IMR-90 (cell line): ENCODE measurements at regions not wholly inside any gene's neighbourhood (a gene's known extent, or its start where the extent isn't known, plus 50 kb on each side); places are given as distances from the start of the nearest gene placed in this dataset.

ENCODE experiments used
- ATAC-seq: fragments of 200-7000 bp; cut with Tn5 transposase; 2 replicates; pipeline ENCODE4 v1.9.1; 2020; ENCODE audit warnings: low read depth, mild to moderate bottlenecking, moderate library complexity
- BruUV-seq: library from RNA; stranded (reverse); fragments of 400-500 nt; replicated peaks from 2 replicates; lab custom pipeline; 2021; lab: Mats Ljungman, UMichigan
- CTCF ChIA-PET: fragments of 300-600 bp; formaldehyde crosslinking; extraction: SDS; loops from one replicate; lab custom pipeline; 2021; ENCODE audit warnings: antibody characterized with exemption; lab: Yijun Ruan, JAX
- POLR2A ChIA-PET: fragments of 300-600 bp; sonication (Branson Sonifier 250); formaldehyde crosslinking; loops from one replicate; lab custom pipeline; 2022; ENCODE audit warnings: antibody characterized with exemption; ENCODE audit not compliant: unreplicated experiment; lab: Charles Lee
- DNase-seq: peaks from one replicate; pipeline ENCODE4 v3.0.0; 2013
- H2AFZ ChIP-seq: replicated peaks from 2 replicates; pipeline ENCODE3; 2013; ENCODE audit warnings: low read length, mild to moderate bottlenecking; ENCODE audit not compliant: poor library complexity
- H2AK5ac ChIP-seq: 2 replicates; pipeline ENCODE4 v1.6.1; 2013; ENCODE audit warnings: low read depth, low read length, inconsistent platforms
- H2AK9ac ChIP-seq: replicated peaks from 2 replicates; pipeline ENCODE3; 2013; ENCODE audit warnings: mild to moderate bottlenecking, low read depth, low read length, moderate library complexity; ENCODE audit not compliant: poor library complexity
- H2BK120ac ChIP-seq: 2 replicates; pipeline ENCODE4 v1.6.1; 2013; ENCODE audit warnings: low read depth, low read length, inconsistent platforms
- H2BK15ac ChIP-seq: 3 replicates; pipeline ENCODE4 v1.6.1; 2013; ENCODE audit warnings: low read depth, low read length, inconsistent platforms
- H2BK20ac ChIP-seq: 2 replicates; pipeline ENCODE4 v1.6.1; 2013; ENCODE audit warnings: low read depth, mild to moderate bottlenecking, inconsistent platforms, low read length, moderate library complexity
- H2BK5ac ChIP-seq: 2 replicates; pipeline ENCODE4 v1.6.1; 2013; ENCODE audit warnings: mild to moderate bottlenecking, low read depth, low read length, inconsistent platforms; ENCODE audit not compliant: poor library complexity, severe bottlenecking
- H3K14ac ChIP-seq: replicated peaks from 2 replicates; pipeline ENCODE4 v1.6.1; 2013; ENCODE audit warnings: low read depth, low read length, inconsistent platforms
- H3K18ac ChIP-seq: 2 replicates; pipeline ENCODE4 v1.6.1; 2013; ENCODE audit warnings: low read depth, low read length, control low read depth
- H3K23ac ChIP-seq: 2 replicates; pipeline ENCODE4 v1.6.1; 2013; ENCODE audit warnings: low read depth, low read length, inconsistent platforms
- H3K27ac ChIP-seq: 2 replicates; pipeline ENCODE4 v1.5.1; 2013; ENCODE audit warnings: mild to moderate bottlenecking, control low read depth, low read length; ENCODE audit not compliant: insufficient read depth
- H3K27me3 ChIP-seq: 2 replicates; pipeline ENCODE4 v1.6.1; 2013; ENCODE audit warnings: low read length; ENCODE audit not compliant: control insufficient read depth, insufficient read depth
- H3K36me3 ChIP-seq: 2 replicates; pipeline ENCODE4 v1.6.1; 2013; ENCODE audit warnings: low read length, mixed read lengths; ENCODE audit not compliant: control insufficient read depth, insufficient read depth
- H3K4ac ChIP-seq: 2 replicates; pipeline ENCODE4 v1.6.1; 2013; ENCODE audit warnings: low read depth, low read length, inconsistent platforms
- H3K4me1 ChIP-seq: 2 replicates; pipeline ENCODE4 v1.6.1; 2013; ENCODE audit warnings: low read length, mixed read lengths; ENCODE audit not compliant: control insufficient read depth, insufficient read depth
- H3K4me2 ChIP-seq: 2 replicates; pipeline ENCODE4 v1.6.1; 2013; ENCODE audit warnings: low read depth, mild to moderate bottlenecking, control low read depth, low read length, moderate library complexity
- H3K4me3 ChIP-seq: 2 replicates; pipeline ENCODE4 v1.5.1; 2013; ENCODE audit warnings: low read depth, mild to moderate bottlenecking, control low read depth, low read length, moderate library complexity; ENCODE audit not compliant: insufficient read depth
- H3K56ac ChIP-seq: 2 replicates; pipeline ENCODE4 v1.6.1; 2013; ENCODE audit warnings: low read length, inconsistent platforms; ENCODE audit not compliant: insufficient read depth; ENCODE audit errors: extremely low read depth
- H3K79me1 ChIP-seq, 2 experiments: 2 replicates each; pipeline ENCODE4 v1.6.1; 2013; ENCODE audit warnings: low read length in 2 of 2, inconsistent platforms in 1 of 2, low read depth in 1 of 2
- H3K9ac ChIP-seq: 2 replicates; pipeline ENCODE4 v1.6.1; 2013; ENCODE audit warnings: low read depth, low read length, control low read depth
- H3K9me1 ChIP-seq: 2 replicates; pipeline ENCODE4 v1.6.1; 2013; ENCODE audit warnings: low read length, inconsistent platforms; ENCODE audit not compliant: insufficient read depth
- H3K9me3 ChIP-seq: 2 replicates; pipeline ENCODE4 v1.6.1; 2013; ENCODE audit warnings: low read length; ENCODE audit not compliant: control insufficient read depth, insufficient read depth
- H4K20me1 ChIP-seq: 2 replicates; pipeline ENCODE4 v1.6.1; 2013; ENCODE audit warnings: low read length, inconsistent platforms; ENCODE audit not compliant: insufficient read depth
- H4K5ac ChIP-seq: 2 replicates; pipeline ENCODE4 v1.6.1; 2013; ENCODE audit warnings: mild to moderate bottlenecking, low read depth, low read length, control low read depth
- H4K8ac ChIP-seq, 2 experiments: 2 replicates each; pipeline ENCODE4 v1.6.1; 2013; ENCODE audit warnings: low read depth in 2 of 2, low read length in 2 of 2, control low read depth in 1 of 2, inconsistent platforms in 1 of 2
- H4K91ac ChIP-seq: 2 replicates; pipeline ENCODE4 v1.6.1; 2013; ENCODE audit warnings: low read depth, low read length, inconsistent platforms; ENCODE audit not compliant: insufficient read depth
- MXI1 ChIP-seq: IDR thresholded peaks from 2 replicates; pipeline ENCODE4 v1.6.1; 2012; ENCODE audit warnings: low read depth, mild to moderate bottlenecking, low read length, moderate library complexity, borderline replicate concordance
- NFE2L2 ChIP-seq: fragments of 150-350 bp; IDR thresholded peaks from 2 replicates; pipeline ENCODE4 v1.6.1; 2016; ENCODE audit warnings: low read depth, mild to moderate bottlenecking, low read length
- RAD21 ChIP-seq: IDR thresholded peaks from 2 replicates; pipeline ENCODE4 v1.6.1; 2012; ENCODE audit warnings: low read length, improper control_type of control experiment
- RCOR1 ChIP-seq: IDR thresholded peaks from 2 replicates; pipeline ENCODE4 v1.6.1; 2012; ENCODE audit warnings: mild to moderate bottlenecking, low read length, improper control_type of control experiment; ENCODE audit not compliant: insufficient replicate concordance
- WGBS, 2 experiments: methylation state at CpG; one replicate each; pipeline versions ENCODE4 v1.1.5 to v1.1.7; 2013; ENCODE audit warnings: missing lambda C conversion rate in 2 of 2; ENCODE audit not compliant: insufficient read length in 1 of 2; ENCODE audit errors: extremely low coverage in 2 of 2; 5-methylcytosine and 5-hydroxymethylcytosine counted together
- dilution Hi-C: fragments of 300-500 bp; cut with HindIII; formaldehyde crosslinking; loops from one replicate; pipeline ENCODE4 v1.14.3; 2018; ENCODE audit warnings: low sequenced_read_pairs; ENCODE audit not compliant: unreplicated experiment
- in situ Hi-C: fragments of 300-500 bp; cut with MboI; formaldehyde crosslinking; loops from 3 replicates; pipeline ENCODE4 v1.14.3; 2019; ENCODE audit warnings: low sequenced_read_pairs, inconsistent platforms, mixed read lengths
- intact Hi-C: fragments of 100-400 bp; cut with micrococcal nuclease; formaldehyde crosslinking; loops from 2 replicates; pipeline ENCODE4 v1.10.0; 2022
- TF ChIP-seq, protein P1 (sequence below): fragments of 150-350 bp; IDR thresholded peaks from 2 replicates; pipeline ENCODE4 v1.6.1; 2016; ENCODE audit warnings: low read depth, mild to moderate bottlenecking, low read length, moderate library complexity, borderline replicate concordance

DNA sequence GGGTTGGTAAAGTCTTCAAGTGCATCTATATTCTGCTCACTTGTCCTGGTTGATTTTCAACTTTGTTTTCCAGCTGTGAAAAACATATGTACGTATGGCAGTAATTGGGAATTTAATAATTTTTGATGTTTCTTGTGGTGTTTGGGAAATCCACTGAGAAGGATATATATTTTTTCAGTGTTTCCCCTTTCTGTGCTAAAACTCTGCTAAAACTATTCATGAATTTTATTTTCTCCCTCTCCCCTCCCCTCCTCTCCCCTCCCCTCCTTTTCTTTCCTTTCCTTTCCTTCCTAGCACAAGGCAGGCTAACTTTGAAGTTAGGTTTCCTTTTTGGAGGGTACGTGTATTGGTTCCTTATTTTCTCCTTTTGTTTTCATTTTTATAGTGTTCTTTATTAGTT, 220.7 kb downstream of the PDCD6IP start:
- Histone ChIP-seq H2AK5ac (no peak overlapping the region), H2AFZ (no peak overlapping the region), H3K9me3 (no peaks in the 10 kb centered on the region), H3K9ac (no peak overlapping the region), H3K4me3 (no peak overlapping the region), H3K18ac (no peak overlapping the region), H4K5ac (no peak overlapping the region), H2BK5ac (no peak overlapping the region), H3K27ac (no peak overlapping the region), H3K23ac (no peak overlapping the region), H3K36me3 (no peaks in the 10 kb centered on the region), H3K56ac (no peak overlapping the region), H3K9me1 (peaks cover 7% of the 10 kb centered on the region), H2BK15ac (no peak overlapping the region), H4K8ac (no peak overlapping the region), H3K4me2 (no peak overlapping the region), H3K27me3 (no peaks in the 10 kb centered on the region), H3K4ac (no peak overlapping the region), H2BK120ac (no peak overlapping the region), H4K20me1 (no peaks in the 10 kb centered on the region), H2AK9ac (no peak overlapping the region), H4K91ac (no peak overlapping the region), H3K79me1 (no peaks in the 10 kb centered on the region), H3K14ac (no peak overlapping the region), H3K4me1 (peaks cover 6% of the 10 kb centered on the region; the same call in 1 of the 2 replicates), H2BK20ac (no peak overlapping the region)
- intact Hi-C loops = loop anchor here (10.0 kb wide), 1 partner anchor 104 kb away; no protein-coding TSS in a partner anchor
- WGBS, 2 experiments = no CpG with 5 or more reads among the region's 2 CpGs
- ATAC-seq (no peak), DNase-seq (no peak)
- in situ Hi-C loops = no loop called here
- no TSS peak for BruUV-seq
- CTCF ChIA-PET = no interaction called here
- TF ChIP-seq, protein P1, sequence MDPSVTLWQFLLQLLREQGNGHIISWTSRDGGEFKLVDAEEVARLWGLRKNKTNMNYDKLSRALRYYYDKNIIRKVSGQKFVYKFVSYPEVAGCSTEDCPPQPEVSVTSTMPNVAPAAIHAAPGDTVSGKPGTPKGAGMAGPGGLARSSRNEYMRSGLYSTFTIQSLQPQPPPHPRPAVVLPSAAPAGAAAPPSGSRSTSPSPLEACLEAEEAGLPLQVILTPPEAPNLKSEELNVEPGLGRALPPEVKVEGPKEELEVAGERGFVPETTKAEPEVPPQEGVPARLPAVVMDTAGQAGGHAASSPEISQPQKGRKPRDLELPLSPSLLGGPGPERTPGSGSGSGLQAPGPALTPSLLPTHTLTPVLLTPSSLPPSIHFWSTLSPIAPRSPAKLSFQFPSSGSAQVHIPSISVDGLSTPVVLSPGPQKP = no peak
- no peak for TF ChIP-seq RCOR1
- TF ChIP-seq MXI1 = no peak
- no peak for TF ChIP-seq NFE2L2
- TF ChIP-seq RAD21 = no peak
- POLR2A ChIA-PET = interaction anchor here (0.6 kb wide), 1 partner anchor 233 kb away, joined by 4 read pairs; no protein-coding TSS in a partner anchor
- dilution Hi-C loops = no loop called here
